Activated CD8-positive, alpha-beta memory T cell treated with anti-CD3 and anti-CD28 coated beads, Interleukin-2, amount 10 ng/mL, durations not matched to agents 7 days and 5 days (primary cell): ENCODE measurements at regions not wholly inside any gene's neighbourhood (a gene's known extent, or its start where the extent isn't known, plus 50 kb on each side); places are given as distances from the start of the nearest gene placed in this dataset.
A peak's percentile ranks its signal among the peaks of the same experiment; 100 is the strongest.

ENCODE experiments used
- ATAC-seq: fragments of 150-1000 bp; cut with Tn5 transposase; one replicate; pipeline ENCODE4 v1.10.0; 2021; ENCODE audit warnings: moderate library complexity
- CTCF ChIA-PET: fragments of 350-600 bp; sonication (Branson Sonifier 250); formaldehyde crosslinking; loops from one replicate; lab custom pipeline; 2021; ENCODE audit warnings: antibody characterized with exemption; lab: Charles Lee
- DNase-seq: peaks from one replicate; pipeline ENCODE4 v3.0.0-alpha.2; 2020
- H3K27ac Mint-ChIP-seq: one replicate; pipeline ENCODE4 v1.8.0; 2021; ENCODE audit warnings: mild to moderate bottlenecking, mixed read lengths
- H3K27me3 Mint-ChIP-seq: one replicate; pipeline ENCODE4 v1.8.0; 2021; ENCODE audit warnings: mixed read lengths
- H3K36me3 Mint-ChIP-seq: one replicate; pipeline ENCODE4 v1.8.0; 2021; ENCODE audit warnings: mild to moderate bottlenecking, mixed read lengths
- H3K4me1 Mint-ChIP-seq: one replicate; pipeline ENCODE4 v1.8.0; 2021; ENCODE audit warnings: mixed read lengths
- H3K4me3 Mint-ChIP-seq: one replicate; pipeline ENCODE4 v1.8.0; 2021; ENCODE audit warnings: mild to moderate bottlenecking, moderate library complexity, mixed read lengths
- H3K9me3 Mint-ChIP-seq: one replicate; pipeline ENCODE4 v1.8.0; 2022; ENCODE audit warnings: low read depth, mixed read lengths

DNA sequence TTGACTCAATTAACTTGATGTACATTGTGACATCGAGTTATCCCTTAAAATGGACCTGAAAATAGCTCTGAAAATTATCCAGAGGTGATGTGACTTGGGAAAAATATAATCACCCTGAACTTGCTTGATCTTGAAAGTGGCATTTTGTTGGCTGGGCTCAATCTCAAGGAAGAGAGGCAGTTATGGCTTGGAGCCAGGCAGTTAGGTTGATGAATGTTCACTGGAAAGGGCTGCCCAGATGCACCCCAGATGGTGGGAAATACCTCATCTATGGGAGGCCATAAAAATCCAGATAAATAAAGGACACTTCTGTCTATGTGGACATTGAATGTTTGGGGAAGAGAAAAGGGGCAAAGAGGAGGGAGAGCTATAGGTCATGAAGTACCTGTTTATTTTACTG is 55.7 kb upstream of the OR5AN1 start:
- Mint-ChIP-seq H3K4me1 (no peaks in the 10 kb centered on the region), H3K27ac (no peak overlapping the region), H3K9me3 (no peaks in the 10 kb centered on the region), H3K27me3 (peaks cover 11% of the 10 kb centered on the region), H3K4me3 (no peak overlapping the region), H3K36me3 (no peaks in the 10 kb centered on the region)
- DNase-seq (no peak), ATAC-seq (no peak)
- CTCF ChIA-PET = no interaction called here

GRCh38 chr11:59295435-59295834 is 63.3 kb upstream of the OR5AN1 start:
- H3K4me1 Mint-ChIP-seq = no peaks in the 10 kb centered on the region
- no peaks in the 10 kb centered on the region for H3K9me3 Mint-ChIP-seq
- DNase-seq (no peak), ATAC-seq (no peak)
- H3K27me3 Mint-ChIP-seq = peaks cover 23% of the 10 kb centered on the region
- H3K4me3 Mint-ChIP-seq = no peak overlapping the region
- CTCF ChIA-PET = no interaction called here
- no peaks in the 10 kb centered on the region for H3K36me3 Mint-ChIP-seq
- no peak overlapping the region for H3K27ac Mint-ChIP-seq

- Mint-ChIP-seq H3K4me1 (no peaks in the 10 kb centered on the region), H3K36me3 (no peaks in the 10 kb centered on the region), H3K9me3 (no peaks in the 10 kb centered on the region), H3K27me3 (peaks cover 18% of the 10 kb centered on the region), H3K27ac (no peak overlapping the region), H3K4me3 (no peak overlapping the region)
- DNase-seq (no peak), ATAC-seq (no peak)
- CTCF ChIA-PET = no interaction called here
Observed at GRCh38 chr11:59292611-59293010, 66.1 kb upstream of the OR5AN1 start.

GRCh38 chr11:59291228-59291627 is 67.5 kb upstream of the OR5AN1 start:
- Mint-ChIP-seq H3K36me3 (no peaks in the 10 kb centered on the region), H3K4me3 (no peak overlapping the region), H3K27ac (no peak overlapping the region), H3K9me3 (no peaks in the 10 kb centered on the region), H3K27me3 (peaks cover 18% of the 10 kb centered on the region), H3K4me1 (no peaks in the 10 kb centered on the region)
- CTCF ChIA-PET = no interaction called here
- ATAC-seq (no peak), DNase-seq (no peak)

DNA sequence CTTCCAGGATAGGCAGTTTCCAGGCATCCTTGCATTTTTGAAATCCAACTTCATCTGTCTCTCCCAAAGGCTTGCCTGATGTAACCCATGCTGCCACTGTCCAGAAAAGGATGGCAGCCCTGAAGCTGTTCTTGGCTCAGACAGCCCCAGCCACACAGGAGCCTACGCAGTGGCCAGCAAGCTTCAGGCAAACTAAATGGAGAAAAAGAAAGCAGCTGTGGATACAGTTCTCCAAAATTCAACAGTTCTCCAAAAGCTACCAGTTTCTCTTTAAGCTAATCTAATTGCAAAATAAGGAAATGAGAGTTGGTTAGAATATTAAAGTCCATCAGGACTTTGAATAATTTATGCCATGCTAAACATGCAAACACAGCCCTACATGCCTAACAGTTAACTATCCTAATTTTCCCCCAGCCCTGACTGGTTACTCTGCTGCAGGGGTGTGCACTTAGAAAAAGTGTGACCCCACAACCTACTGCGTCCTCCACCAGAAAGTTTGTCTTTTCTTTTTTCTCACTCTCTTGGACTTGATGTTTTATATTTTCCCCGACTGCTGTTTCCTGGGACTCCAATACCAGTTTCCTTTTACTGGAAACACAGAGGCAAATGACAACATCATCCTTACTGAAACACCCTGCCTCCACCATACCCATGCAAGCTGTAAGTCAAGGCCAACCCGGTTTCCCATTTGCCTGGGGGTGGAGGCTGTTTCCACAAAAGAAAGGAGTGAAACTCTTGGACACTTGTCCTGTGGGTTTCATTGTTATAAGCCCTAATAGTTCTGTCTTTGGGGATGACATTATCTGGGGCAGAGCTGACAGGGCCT is 69.1 kb upstream of the OR5AN1 start:
- ATAC-seq (no peak), DNase-seq (no peak)
- CTCF ChIA-PET = interaction anchor here (0.6 kb wide), 1 partner anchor 32 kb away, joined by 3 read pairs; no protein-coding TSS in a partner anchor
- H3K27me3 Mint-ChIP-seq = peaks cover 18% of the 10 kb centered on the region
- H3K9me3 Mint-ChIP-seq = no peaks in the 10 kb centered on the region
- H3K36me3 Mint-ChIP-seq = no peaks in the 10 kb centered on the region
- H3K4me3 Mint-ChIP-seq = no peak overlapping the region
- H3K27ac Mint-ChIP-seq = no peak overlapping the region
- H3K4me1 Mint-ChIP-seq = peaks cover 2% of the 10 kb centered on the region

- peaks cover 23% of the 10 kb centered on the region for H3K27me3 Mint-ChIP-seq
- H3K36me3 Mint-ChIP-seq = no peaks in the 10 kb centered on the region
- no peak for DNase-seq
- peaks cover 9% of the 10 kb centered on the region for H3K4me1 Mint-ChIP-seq
- no peaks in the 10 kb centered on the region for H3K9me3 Mint-ChIP-seq
- ATAC-seq = no peak
- CTCF ChIA-PET = interaction anchor here (1.2 to 2.4 kb wide), 2 partner anchors 22 to 114 kb away, joined by 3 to 18 read pairs; partner anchors contain the start of gene DTX4
- no peak overlapping the region for H3K4me3 Mint-ChIP-seq
- no peak overlapping the region for H3K27ac Mint-ChIP-seq
Observed at GRCh38 chr11:59285716-59286260, 72.9 kb upstream of the OR5AN1 start.

GRCh38 chr11:59284773-59285129 is 72.0 kb upstream of the MPEG1 start:
- H3K4me3 Mint-ChIP-seq = no peak overlapping the region
- ATAC-seq (no peak), DNase-seq (no peak)
- no peak overlapping the region for H3K27ac Mint-ChIP-seq
- H3K27me3 Mint-ChIP-seq = peaks cover 23% of the 10 kb centered on the region
- H3K36me3 Mint-ChIP-seq = no peaks in the 10 kb centered on the region
- peaks cover 9% of the 10 kb centered on the region for H3K4me1 Mint-ChIP-seq
- CTCF ChIA-PET = interaction anchor here (2.4 kb wide), 1 partner anchor 113 kb away, joined by 18 read pairs; the partner anchor contains the start of gene DTX4
- H3K9me3 Mint-ChIP-seq = no peaks in the 10 kb centered on the region

- ATAC-seq = peak; percentile 66
- no peak overlapping the region for H3K27ac Mint-ChIP-seq
- peak; percentile 63 for DNase-seq
- H3K27me3 Mint-ChIP-seq = peaks cover 23% of the 10 kb centered on the region
- H3K36me3 Mint-ChIP-seq = no peaks in the 10 kb centered on the region
- no peaks in the 10 kb centered on the region for H3K9me3 Mint-ChIP-seq
- CTCF ChIA-PET = interaction anchor here (1.3 kb wide), 1 partner anchor 112 kb away, joined by 6 read pairs; the partner anchor contains the start of gene DTX4
- peaks cover 9% of the 10 kb centered on the region for H3K4me1 Mint-ChIP-seq
- peak overlapping the region; percentile 52 for H3K4me3 Mint-ChIP-seq
Observed at GRCh38 chr11:59283825-59284772, 71.4 kb upstream of the MPEG1 start.

GRCh38 chr11:59283311-59283710 is 70.6 kb upstream of the MPEG1 start:
- CTCF ChIA-PET = interaction anchor here (1.3 kb wide), 1 partner anchor 111 kb away, joined by 6 read pairs; the partner anchor contains the start of gene DTX4

DNA sequence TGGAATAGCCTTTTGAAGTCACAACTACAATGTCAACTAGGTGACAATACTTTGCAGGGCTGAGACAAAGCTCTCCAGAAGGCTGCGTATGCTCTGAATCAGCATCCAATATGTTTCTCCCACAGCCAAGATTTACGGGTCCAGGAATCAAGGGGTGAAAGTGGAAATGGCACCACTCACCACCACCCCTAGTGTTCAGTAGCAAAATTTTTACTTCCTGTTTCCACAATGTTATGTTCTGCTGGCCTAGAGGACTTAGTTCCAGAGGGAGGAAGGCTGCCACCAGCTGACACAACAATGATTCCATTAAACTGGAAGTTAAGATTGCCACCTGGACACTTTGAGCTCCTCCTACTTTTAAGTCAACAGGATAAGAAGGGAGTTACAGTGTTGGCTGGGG is 68.5 kb upstream of the MPEG1 start:
- Mint-ChIP-seq H3K4me1 (peaks cover 9% of the 10 kb centered on the region), H3K27me3 (peaks cover 15% of the 10 kb centered on the region), H3K4me3 (no peak overlapping the region), H3K9me3 (no peaks in the 10 kb centered on the region), H3K27ac (no peak overlapping the region), H3K36me3 (no peaks in the 10 kb centered on the region)
- CTCF ChIA-PET = no interaction called here
- no peak for ATAC-seq
- no peak for DNase-seq

More at GRCh38 chr11:59283311-59283710, 70.6 kb upstream of the MPEG1 start:
- H3K36me3 Mint-ChIP-seq = no peaks in the 10 kb centered on the region
- peaks cover 9% of the 10 kb centered on the region for H3K4me1 Mint-ChIP-seq
- H3K9me3 Mint-ChIP-seq = no peaks in the 10 kb centered on the region
- H3K4me3 Mint-ChIP-seq = no peak overlapping the region
- DNase-seq (no peak), ATAC-seq (no peak)
- peaks cover 23% of the 10 kb centered on the region for H3K27me3 Mint-ChIP-seq
- no peak overlapping the region for H3K27ac Mint-ChIP-seq

- no peak overlapping the region for H3K27ac Mint-ChIP-seq
- no peak overlapping the region for H3K4me3 Mint-ChIP-seq
- CTCF ChIA-PET = interaction anchor here (1.2 kb wide), 1 partner anchor 101 kb away, joined by 5 read pairs; the partner anchor contains the start of gene DTX4
- DNase-seq (no peak), ATAC-seq (peak; percentile 42)
- H3K27me3 Mint-ChIP-seq = peaks cover 3% of the 10 kb centered on the region
- no peaks in the 10 kb centered on the region for H3K9me3 Mint-ChIP-seq
- H3K4me1 Mint-ChIP-seq = peaks cover 15% of the 10 kb centered on the region
- no peaks in the 10 kb centered on the region for H3K36me3 Mint-ChIP-seq
Observed at GRCh38 chr11:59273373-59273841, 60.7 kb upstream of the MPEG1 start.

GRCh38 chr11:59272771-59273372 is 60.1 kb upstream of the MPEG1 start:
- Mint-ChIP-seq H3K27ac (no peak overlapping the region), H3K4me3 (no peak overlapping the region), H3K9me3 (no peaks in the 10 kb centered on the region), H3K4me1 (peaks cover 15% of the 10 kb centered on the region), H3K27me3 (peaks cover 3% of the 10 kb centered on the region), H3K36me3 (no peaks in the 10 kb centered on the region)
- CTCF ChIA-PET = interaction anchor here (1.2 kb wide), 1 partner anchor 101 kb away, joined by 5 read pairs; the partner anchor contains the start of gene DTX4
- no peak for ATAC-seq
- DNase-seq = no peak
